Kidney epithelial cell (primary cell): ENCODE measurements at regions not wholly inside any gene's neighbourhood (a gene's known extent, or its start where the extent isn't known, plus 50 kb on each side); places are given as distances from the start of the nearest gene placed in this dataset.

Experiments used
- DNase-seq: peaks from one replicate; pipeline ENCODE4 v3.0.0-alpha.2; 2010; ENCODE audit warnings: low read depth
- H3K27me3 ChIP-seq: 2 replicates; pipeline ENCODE4 v1.6.0; 2011; ENCODE audit warnings: low read length; ENCODE audit not compliant: control insufficient read depth, insufficient read depth
- H3K36me3 ChIP-seq: 2 replicates; pipeline ENCODE4 v1.5.1; 2011; ENCODE audit warnings: low read length; ENCODE audit not compliant: control insufficient read depth, insufficient read depth
- H3K4me3 ChIP-seq: 2 replicates; pipeline ENCODE4 v1.5.1; 2011; ENCODE audit warnings: low read depth, mild to moderate bottlenecking, control low read depth, low read length
- TF ChIP-seq, protein P1 (sequence below): IDR thresholded peaks from 2 replicates; pipeline ENCODE4 v1.5.1; 2011; ENCODE audit warnings: mild to moderate bottlenecking, moderate library complexity, low read length, control low read depth, inconsistent platforms; ENCODE audit not compliant: insufficient read depth, poor library complexity, severe bottlenecking

GRCh38 chr17:13729466-13730134 is 127.9 kb upstream of the HS3ST3A1 start:
- TF ChIP-seq, protein P1, sequence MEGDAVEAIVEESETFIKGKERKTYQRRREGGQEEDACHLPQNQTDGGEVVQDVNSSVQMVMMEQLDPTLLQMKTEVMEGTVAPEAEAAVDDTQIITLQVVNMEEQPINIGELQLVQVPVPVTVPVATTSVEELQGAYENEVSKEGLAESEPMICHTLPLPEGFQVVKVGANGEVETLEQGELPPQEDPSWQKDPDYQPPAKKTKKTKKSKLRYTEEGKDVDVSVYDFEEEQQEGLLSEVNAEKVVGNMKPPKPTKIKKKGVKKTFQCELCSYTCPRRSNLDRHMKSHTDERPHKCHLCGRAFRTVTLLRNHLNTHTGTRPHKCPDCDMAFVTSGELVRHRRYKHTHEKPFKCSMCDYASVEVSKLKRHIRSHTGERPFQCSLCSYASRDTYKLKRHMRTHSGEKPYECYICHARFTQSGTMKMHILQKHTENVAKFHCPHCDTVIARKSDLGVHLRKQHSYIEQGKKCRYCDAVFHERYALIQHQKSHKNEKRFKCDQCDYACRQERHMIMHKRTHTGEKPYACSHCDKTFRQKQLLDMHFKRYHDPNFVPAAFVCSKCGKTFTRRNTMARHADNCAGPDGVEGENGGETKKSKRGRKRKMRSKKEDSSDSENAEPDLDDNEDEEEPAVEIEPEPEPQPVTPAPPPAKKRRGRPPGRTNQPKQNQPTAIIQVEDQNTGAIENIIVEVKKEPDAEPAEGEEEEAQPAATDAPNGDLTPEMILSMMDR: no peak
- H3K27me3 ChIP-seq: no peaks in the 10 kb centered on the region
- H3K4me3 ChIP-seq: no peak overlapping the region
- no peak for DNase-seq
- no peaks in the 10 kb centered on the region for H3K36me3 ChIP-seq

DNA sequence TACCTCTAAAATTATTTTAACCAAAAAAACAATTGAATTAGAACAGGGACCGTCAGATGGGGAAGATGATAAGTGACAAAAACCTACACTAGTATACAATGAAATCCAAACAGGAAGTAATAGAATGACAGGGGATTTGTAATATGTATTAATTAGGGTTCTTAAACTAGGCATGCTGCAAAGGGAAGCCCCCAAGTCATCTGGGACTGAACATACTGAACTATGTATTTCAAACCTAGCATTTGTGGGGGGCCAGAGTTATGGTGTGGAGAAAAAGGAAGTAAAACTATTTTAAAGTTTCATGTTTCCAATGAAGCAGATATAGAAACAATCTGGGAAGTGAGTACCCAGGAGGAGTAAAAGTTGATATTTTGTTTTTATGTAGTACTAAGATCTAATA is 133.2 kb upstream of the HS3ST3A1 start:
- TF ChIP-seq, protein P1: no peak
- Histone ChIP-seq H3K36me3 (no peaks in the 10 kb centered on the region), H3K27me3 (no peaks in the 10 kb centered on the region), H3K4me3 (no peak overlapping the region)
- no peak for DNase-seq

GRCh38 chr17:13735444-13735843 is 133.7 kb upstream of the HS3ST3A1 start:
- Histone ChIP-seq H3K36me3 (no peaks in the 10 kb centered on the region), H3K27me3 (no peaks in the 10 kb centered on the region), H3K4me3 (no peak overlapping the region)
- TF ChIP-seq, protein P1: no peak
- DNase-seq: no peak

GRCh38 chr17:13735861-13736260 is 134.1 kb upstream of the HS3ST3A1 start:
- no peak for DNase-seq
- H3K36me3 ChIP-seq: no peaks in the 10 kb centered on the region
- no peak overlapping the region for H3K4me3 ChIP-seq
- H3K27me3 ChIP-seq: no peaks in the 10 kb centered on the region
- TF ChIP-seq, protein P1: no peak

DNA sequence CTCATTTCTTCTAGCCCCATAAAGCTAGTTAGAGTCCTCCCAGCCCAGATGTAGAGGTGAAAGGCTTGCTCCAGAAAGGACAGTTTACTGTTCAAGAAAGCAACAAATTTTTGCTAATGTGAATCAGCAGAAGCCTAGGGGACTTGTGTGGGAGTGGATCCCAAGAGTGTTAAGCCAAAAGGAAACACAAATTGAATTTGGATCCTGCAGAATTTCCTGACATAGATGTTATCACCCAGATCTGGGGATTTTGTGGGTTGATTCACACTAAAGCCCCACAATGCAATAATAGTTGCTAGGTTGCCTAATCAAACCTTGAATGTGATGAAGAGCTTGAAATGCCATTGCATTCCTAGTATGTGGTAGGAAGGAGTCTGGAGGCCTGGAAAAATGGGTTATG is 135.2 kb upstream of the HS3ST3A1 start:
- TF ChIP-seq, protein P1: no peak
- H3K36me3 ChIP-seq: no peaks in the 10 kb centered on the region
- DNase-seq: no peak
- H3K4me3 ChIP-seq: no peak overlapping the region
- no peaks in the 10 kb centered on the region for H3K27me3 ChIP-seq

DNA sequence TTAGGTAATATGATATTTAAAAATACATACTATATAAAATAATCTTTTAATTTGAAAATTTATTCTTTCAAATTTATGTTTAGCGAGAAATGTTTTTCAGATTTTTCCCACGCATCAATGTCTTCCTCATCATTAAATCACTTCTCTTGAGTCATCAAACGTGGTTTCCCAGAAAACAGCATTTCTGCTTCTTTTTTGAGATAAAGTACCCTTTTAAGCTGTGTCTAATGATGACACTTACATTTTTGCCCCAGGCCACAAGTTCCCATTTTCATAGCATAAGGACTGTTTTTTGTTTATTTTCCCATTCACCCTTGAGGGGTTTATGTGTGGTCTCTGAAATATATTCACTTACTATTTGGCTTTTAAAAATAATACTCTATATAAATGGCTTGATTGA is 139.0 kb upstream of the HS3ST3A1 start:
- Histone ChIP-seq H3K36me3 (no peaks in the 10 kb centered on the region), H3K4me3 (no peak overlapping the region), H3K27me3 (no peaks in the 10 kb centered on the region)
- TF ChIP-seq, protein P1: no peak
- no peak for DNase-seq
